ENCODE measurements at regions not wholly inside any gene's neighbourhood (a gene's known extent, or its start where the extent isn't known, plus 50 kb on each side); places are given as distances from the start of the nearest gene placed in this dataset.

GRCh38 chr3:30502051-30502741, 104.2 kb upstream of the TGFBR2 start:
- peak; percentile 47 for DNase-seq

GRCh38 chr3:30502742-30503073, 103.7 kb upstream of the TGFBR2 start:
- DNase-seq: peak; percentile 73

- no peak for DNase-seq
Observed at GRCh38 chr3:30503446-30503845, 103.0 kb upstream of the TGFBR2 start.

GRCh38 chr3:30504939-30505338, 101.5 kb upstream of the TGFBR2 start:
- no peak for DNase-seq

- no peak for DNase-seq
Observed at GRCh38 chr3:30505866-30506520, 100.4 kb upstream of the TGFBR2 start.

- no peak for DNase-seq
Observed at GRCh38 chr3:30508339-30508738, 98.1 kb upstream of the TGFBR2 start.

- DNase-seq: peak; percentile 86
Observed at GRCh38 chr3:30510596-30510995, 95.8 kb upstream of the TGFBR2 start.

GRCh38 chr3:30511524-30512251, 94.7 kb upstream of the TGFBR2 start:
- peak; percentile 98 for DNase-seq

- no peak for DNase-seq
Observed at GRCh38 chr3:30512576-30512975, 93.8 kb upstream of the TGFBR2 start.

GRCh38 chr3:30513374-30514152, 92.8 kb upstream of the TGFBR2 start:
- DNase-seq: no peak

- peak; percentile 37 for DNase-seq
Observed at GRCh38 chr3:30516238-30516637, 90.2 kb upstream of the TGFBR2 start.

- peak; percentile 44 for DNase-seq
Observed at GRCh38 chr3:30518181-30518864, 88.1 kb upstream of the TGFBR2 start.

- no peak for DNase-seq
Observed at GRCh38 chr3:30518872-30519271, 87.5 kb upstream of the TGFBR2 start.

GRCh38 chr3:30520699-30521098, 85.7 kb upstream of the TGFBR2 start:
- DNase-seq: no peak

- no peak for DNase-seq
Observed at GRCh38 chr3:30521156-30521715, 85.2 kb upstream of the TGFBR2 start.

- DNase-seq: peak; percentile 39
Observed at GRCh38 chr3:30522476-30522875, 83.9 kb upstream of the TGFBR2 start.

- DNase-seq: no peak
Observed at GRCh38 chr3:30523366-30523765, 83.0 kb upstream of the TGFBR2 start.

GRCh38 chr3:30524357-30525040, 81.9 kb upstream of the TGFBR2 start:
- DNase-seq: no peak

- DNase-seq: no peak
Observed at GRCh38 chr3:30526031-30526430, 80.4 kb upstream of the TGFBR2 start.

- DNase-seq: no peak
Observed at GRCh38 chr3:30527186-30527585, 79.2 kb upstream of the TGFBR2 start.

- DNase-seq: no peak
Observed at GRCh38 chr3:30527720-30528119, 78.7 kb upstream of the TGFBR2 start.

- no peak for DNase-seq
Observed at GRCh38 chr3:30530084-30530483, 76.3 kb upstream of the TGFBR2 start.
